ENCODE measurements at regions not wholly inside any gene's neighbourhood (a gene's known extent, or its start where the extent isn't known, plus 50 kb on each side); places are given as distances from the start of the nearest gene placed in this dataset.
"Not testable (repeated sequence)": the region's sequence is repeated elsewhere in the genome, so short reads cannot be mapped to it uniquely, and the experiment has no call there.

DNA sequence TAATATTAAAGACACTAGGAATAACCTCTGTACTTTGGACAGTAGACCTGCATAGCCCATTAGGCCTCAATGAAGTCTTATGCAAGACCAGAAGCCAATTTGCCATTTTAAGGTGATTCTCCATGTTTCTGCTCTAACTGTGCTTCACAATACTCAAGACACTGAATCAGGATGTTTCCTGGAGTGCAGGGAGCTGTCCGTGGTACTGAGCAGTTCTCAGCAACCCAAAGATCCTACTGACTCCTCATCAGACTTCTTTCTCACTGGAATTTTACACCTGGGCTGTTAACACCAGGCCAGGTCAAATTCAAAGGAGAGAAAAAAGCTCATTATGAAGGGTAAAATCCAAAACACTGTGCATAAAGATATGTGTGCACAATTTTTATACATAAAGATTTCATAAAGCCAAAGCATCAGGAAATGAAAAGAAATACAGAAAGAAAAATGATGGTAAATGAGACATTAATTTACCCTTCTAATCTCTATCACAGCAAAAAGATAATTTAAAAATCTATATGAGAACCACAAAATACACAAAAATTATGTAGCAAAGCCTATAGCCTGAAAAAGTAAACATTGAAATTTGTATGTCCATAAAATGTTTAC lies 235.9 kb downstream of the CEP170 start (continued):
- TF ChIP-seq MED1 (CRISPR knock-in tag; IDR thresholded peaks at IDR 0.05) = 0 out of 2 replicates have a peak, but pooled peaks have one; percentile 40
- 0 out of 2 replicates have a peak, but pooled peaks have one; percentile 45 for TF ChIP-seq ZNF792 (CRISPR knock-in tag; IDR thresholded peaks at IDR 0.05)
- 0 out of 2 replicates have a peak, but pooled peaks have one; percentile 32 for TF ChIP-seq HOXA5 (CRISPR knock-in tag; IDR thresholded peaks at IDR 0.05)
- peak; percentile 79 for TF ChIP-seq BCL6 (CRISPR knock-in tag; IDR thresholded peaks at IDR 0.05)
- peak; percentile 75 for TF ChIP-seq ELF3 (CRISPR knock-in tag; IDR thresholded peaks at IDR 0.05)
- peak; percentile 53 for TF ChIP-seq SAP130 (CRISPR knock-in tag; IDR thresholded peaks at IDR 0.05; ENCODE audit: low read depth)
- TF ChIP-seq, protein P1, sequence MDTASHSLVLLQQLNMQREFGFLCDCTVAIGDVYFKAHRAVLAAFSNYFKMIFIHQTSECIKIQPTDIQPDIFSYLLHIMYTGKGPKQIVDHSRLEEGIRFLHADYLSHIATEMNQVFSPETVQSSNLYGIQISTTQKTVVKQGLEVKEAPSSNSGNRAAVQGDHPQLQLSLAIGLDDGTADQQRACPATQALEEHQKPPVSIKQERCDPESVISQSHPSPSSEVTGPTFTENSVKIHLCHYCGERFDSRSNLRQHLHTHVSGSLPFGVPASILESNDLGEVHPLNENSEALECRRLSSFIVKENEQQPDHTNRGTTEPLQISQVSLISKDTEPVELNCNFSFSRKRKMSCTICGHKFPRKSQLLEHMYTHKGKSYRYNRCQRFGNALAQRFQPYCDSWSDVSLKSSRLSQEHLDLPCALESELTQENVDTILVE (CRISPR knock-in tag; IDR thresholded peaks at IDR 0.05) = peak; percentile 59; the same call in 1 of the 2 replicates
- TF ChIP-seq TSC22D2 (CRISPR knock-in tag; IDR thresholded peaks at IDR 0.05; ENCODE audit: borderline replicate concordance) = 0 out of 2 replicates have a peak, but pooled peaks have one; percentile 43
- TF ChIP-seq GATAD1 (CRISPR knock-in tag; IDR thresholded peaks at IDR 0.05) = peak; percentile 45; the same call in 1 of the 2 replicates
- 0 out of 2 replicates have a peak, but pooled peaks have one; percentile 35 for TF ChIP-seq ZNF232 (CRISPR knock-in tag; IDR thresholded peaks at IDR 0.05; ENCODE audit: borderline replicate concordance)

DNA sequence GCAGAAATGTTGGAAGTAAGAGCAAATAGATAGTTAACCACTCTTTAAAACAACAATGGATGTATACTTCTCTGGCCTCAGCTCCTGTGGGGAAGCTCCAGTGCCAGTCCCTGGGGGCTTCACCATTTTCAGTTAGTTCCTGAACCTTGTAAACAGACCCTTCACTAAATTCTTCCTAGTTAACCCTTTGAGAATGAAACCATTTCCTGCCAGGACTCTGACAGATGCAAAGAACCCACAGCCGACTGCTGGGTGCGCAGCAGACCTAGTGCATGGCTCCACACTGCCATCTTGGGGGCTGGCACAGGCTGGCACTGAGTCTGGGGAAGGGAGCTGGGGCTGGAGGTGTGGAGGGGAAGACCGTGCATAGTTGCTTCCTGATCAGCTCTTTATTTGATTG lies 244.4 kb downstream of the CEP170 start:
- H3K27me3 ChIP-seq (ENCODE audit: control insufficient read depth in 1 of 2, insufficient read depth in 2 of 2, low read length in 2 of 2); H4K20me1 ChIP-seq (ENCODE audit: insufficient read depth, low read length); H3K9me3 ChIP-seq (ENCODE audit: low read length); intact Hi-C loops (cut with micrococcal nuclease; ENCODE audit: unreplicated experiment); H2AFZ ChIP-seq (ENCODE audit: low read length); POLR2A ChIA-PET; H3K4me1 ChIP-seq (ENCODE audit: insufficient read depth, low read length); H3K27ac ChIP-seq (ENCODE audit: extremely low read length, insufficient read depth, low read length); BruUV-seq (replicated peaks); DNase-seq (ENCODE audit: low spot score); CTCF ChIA-PET (ENCODE audit: low intra/inter-chr PET ratio, low total read pairs); H3K79me2 ChIP-seq (ENCODE audit: insufficient read depth, low read length); H3K36me3 ChIP-seq (replicated peaks in 1 of 2; ENCODE audit: control insufficient read depth in 1 of 2, insufficient read depth in 2 of 2, low read length in 2 of 2); FAIRE-seq; H3K4me3 ChIP-seq (replicated peaks in 1 of 3; ENCODE audit: insufficient read depth in 1 of 3, low read depth in 2 of 3, low read length in 3 of 3); H3K9ac ChIP-seq (ENCODE audit: insufficient read depth, low read depth, low read length); ATAC-seq; H3K4me2 ChIP-seq (ENCODE audit: low read depth, low read length); in situ Hi-C loops (cut with HindIII; ENCODE audit: extremely low pct_ligation_motif_present, low pct_unique_long_range_greater_than_20kb): not testable (repeated sequence)
- no CpG with 5 or more reads among the region's 3 CpGs for WGBS (ENCODE audit: low lambda C conversion rate)

DNA sequence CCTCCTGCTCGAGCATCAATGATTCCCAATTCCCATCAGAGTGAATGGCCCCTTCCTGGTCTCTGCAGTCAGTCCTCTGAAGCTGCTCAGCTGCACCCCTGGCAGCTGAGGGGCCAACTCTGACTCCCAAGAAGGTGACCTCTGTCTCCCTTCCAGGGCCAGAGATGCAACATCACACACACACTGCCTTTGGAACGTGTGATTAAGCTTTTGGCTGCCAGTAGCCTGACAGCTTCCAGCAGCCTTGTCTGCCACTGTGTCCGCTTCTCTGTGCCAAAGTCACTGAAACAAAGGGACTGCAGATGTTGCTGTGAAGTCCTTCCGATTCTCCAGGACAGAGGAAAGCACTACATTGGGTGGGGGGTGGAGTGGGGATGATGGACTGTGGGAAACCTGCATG lies 254.1 kb downstream of the CEP170 start:
- in situ Hi-C loops (cut with HindIII; ENCODE audit: extremely low pct_ligation_motif_present, low pct_unique_long_range_greater_than_20kb); H3K9ac ChIP-seq (ENCODE audit: insufficient read depth, low read depth, low read length); H3K27me3 ChIP-seq (ENCODE audit: control insufficient read depth in 1 of 2, insufficient read depth in 2 of 2, low read length in 2 of 2); H3K4me1 ChIP-seq (ENCODE audit: insufficient read depth, low read length); H3K4me2 ChIP-seq (ENCODE audit: low read depth, low read length); H3K79me2 ChIP-seq (ENCODE audit: insufficient read depth, low read length); BruUV-seq (replicated peaks); H3K27ac ChIP-seq (ENCODE audit: extremely low read length, insufficient read depth, low read length); H3K4me3 ChIP-seq (replicated peaks in 1 of 3; ENCODE audit: insufficient read depth in 1 of 3, low read depth in 2 of 3, low read length in 3 of 3); ATAC-seq; H3K9me3 ChIP-seq (ENCODE audit: low read length); H4K20me1 ChIP-seq (ENCODE audit: insufficient read depth, low read length); POLR2A ChIA-PET; DNase-seq (ENCODE audit: low spot score); FAIRE-seq; intact Hi-C loops (cut with micrococcal nuclease; ENCODE audit: unreplicated experiment); H2AFZ ChIP-seq (ENCODE audit: low read length); CTCF ChIA-PET (ENCODE audit: low intra/inter-chr PET ratio, low total read pairs); H3K36me3 ChIP-seq (replicated peaks in 1 of 2; ENCODE audit: control insufficient read depth in 1 of 2, insufficient read depth in 2 of 2, low read length in 2 of 2): not testable (repeated sequence)
- 0% methylated on average over 3 of the region's 4 CpGs for WGBS (ENCODE audit: low lambda C conversion rate)

DNA sequence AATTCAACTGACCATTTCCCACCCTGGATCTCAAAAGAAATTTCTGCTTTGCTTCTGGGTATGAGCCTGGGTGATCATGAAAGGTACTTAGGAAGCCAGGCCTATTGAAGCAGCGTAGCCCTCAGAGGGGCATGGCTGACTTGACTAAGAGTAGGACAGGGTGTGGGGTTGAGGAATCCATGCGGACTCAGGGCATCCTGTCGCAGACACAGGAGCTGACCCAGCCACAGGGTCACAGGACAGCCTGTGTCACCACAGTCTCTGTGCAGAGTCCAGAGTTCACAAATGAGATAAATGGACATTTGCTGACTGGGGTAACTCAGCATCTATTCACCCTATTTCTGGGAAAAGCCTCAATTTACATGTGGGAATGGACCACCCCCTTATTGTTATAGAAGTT lies 262.3 kb downstream of the CEP170 start:
- H4K20me1 ChIP-seq (ENCODE audit: insufficient read depth, low read length); H3K27ac ChIP-seq (ENCODE audit: extremely low read length, insufficient read depth, low read length); H3K9ac ChIP-seq (ENCODE audit: insufficient read depth, low read depth, low read length); ATAC-seq; H3K9me3 ChIP-seq (ENCODE audit: low read length); intact Hi-C loops (cut with micrococcal nuclease; ENCODE audit: unreplicated experiment); in situ Hi-C loops (cut with HindIII; ENCODE audit: extremely low pct_ligation_motif_present, low pct_unique_long_range_greater_than_20kb); H3K4me1 ChIP-seq (ENCODE audit: insufficient read depth, low read length); CTCF ChIA-PET (ENCODE audit: low intra/inter-chr PET ratio, low total read pairs); H3K79me2 ChIP-seq (ENCODE audit: insufficient read depth, low read length); H3K36me3 ChIP-seq (replicated peaks in 1 of 2; ENCODE audit: control insufficient read depth in 1 of 2, insufficient read depth in 2 of 2, low read length in 2 of 2); H2AFZ ChIP-seq (ENCODE audit: low read length); H3K27me3 ChIP-seq (ENCODE audit: control insufficient read depth in 1 of 2, insufficient read depth in 2 of 2, low read length in 2 of 2); H3K4me3 ChIP-seq (replicated peaks in 1 of 3; ENCODE audit: insufficient read depth in 1 of 3, low read depth in 2 of 3, low read length in 3 of 3); DNase-seq (ENCODE audit: low spot score); POLR2A ChIA-PET; FAIRE-seq; BruUV-seq (replicated peaks); H3K4me2 ChIP-seq (ENCODE audit: low read depth, low read length): not testable (repeated sequence)
- 10% methylated on average over 2 of the region's 3 CpGs for WGBS (ENCODE audit: low lambda C conversion rate)
